GM10266 (cell line): ENCODE measurements at regions not wholly inside any gene's neighbourhood (a gene's known extent, or its start where the extent isn't known, plus 50 kb on each side); places are given as distances from the start of the nearest gene placed in this dataset.
A peak's percentile ranks its signal among the peaks of the same experiment; 100 is the strongest.

Experiments
- DNase-seq: peaks from one replicate; pipeline ENCODE4 v3.0.0; 2012; ENCODE audit errors: extremely low spot score
- TF ChIP-seq, protein P1 (sequence below): IDR thresholded peaks from 2 replicates; pipeline ENCODE4 v1.5.1; 2012; ENCODE audit warnings: mild to moderate bottlenecking, low read depth; ENCODE audit not compliant: control insufficient read depth, insufficient read depth; ENCODE audit errors: missing control alignments

DNA sequence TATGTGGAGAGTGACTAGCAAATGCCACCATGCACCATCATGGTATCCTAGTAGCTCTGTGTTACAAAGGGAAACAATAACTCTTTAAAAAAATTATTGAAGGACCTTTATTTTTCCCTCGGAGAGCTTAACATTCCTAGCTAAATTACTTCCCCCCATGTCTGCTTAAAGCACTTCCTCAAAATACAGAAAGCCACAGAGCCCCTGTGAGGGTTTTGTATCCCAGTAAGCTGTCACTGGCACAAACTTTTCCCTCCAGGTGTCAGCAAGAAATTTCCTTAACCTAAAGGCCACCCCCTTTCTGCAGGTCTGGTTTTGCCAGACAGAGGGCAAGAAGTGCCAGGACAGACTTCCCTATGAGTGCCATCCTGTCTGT, 340.0 kb upstream of the PRDM1 start:
- no peak for DNase-seq

DNA sequence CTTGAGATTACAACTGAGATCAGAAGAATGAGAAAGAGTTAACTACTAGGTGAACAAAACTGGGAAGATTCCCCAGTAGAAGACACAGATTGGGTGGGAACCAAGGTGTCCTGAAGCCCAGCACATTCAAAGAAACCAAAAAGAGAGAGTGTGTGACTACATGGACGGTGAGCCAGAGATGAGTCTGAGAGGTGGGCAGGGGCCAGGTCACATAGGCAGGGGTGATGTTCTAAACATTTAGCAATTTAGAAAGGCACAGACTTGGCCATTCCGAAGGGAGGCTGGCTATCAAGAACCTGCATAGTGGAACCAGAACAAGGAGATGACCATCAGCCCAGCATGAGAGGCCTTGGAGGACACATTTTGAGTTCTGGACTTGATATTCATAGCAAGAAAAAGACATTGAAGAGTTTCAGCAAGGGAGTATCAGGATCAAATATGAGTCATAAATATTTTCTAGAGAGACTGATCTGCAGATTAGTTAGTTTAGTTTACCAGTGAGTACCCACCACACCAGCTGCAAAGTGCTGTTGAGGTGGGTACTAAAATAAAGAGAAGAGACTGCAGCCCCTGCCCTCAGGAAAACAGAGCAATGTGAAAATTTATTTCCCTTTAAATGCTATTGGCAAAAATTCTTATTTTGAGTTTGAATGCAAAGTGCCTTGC, 340.5 kb upstream of the PRDM1 start:
- no peak for DNase-seq
- TF ChIP-seq, protein P1, sequence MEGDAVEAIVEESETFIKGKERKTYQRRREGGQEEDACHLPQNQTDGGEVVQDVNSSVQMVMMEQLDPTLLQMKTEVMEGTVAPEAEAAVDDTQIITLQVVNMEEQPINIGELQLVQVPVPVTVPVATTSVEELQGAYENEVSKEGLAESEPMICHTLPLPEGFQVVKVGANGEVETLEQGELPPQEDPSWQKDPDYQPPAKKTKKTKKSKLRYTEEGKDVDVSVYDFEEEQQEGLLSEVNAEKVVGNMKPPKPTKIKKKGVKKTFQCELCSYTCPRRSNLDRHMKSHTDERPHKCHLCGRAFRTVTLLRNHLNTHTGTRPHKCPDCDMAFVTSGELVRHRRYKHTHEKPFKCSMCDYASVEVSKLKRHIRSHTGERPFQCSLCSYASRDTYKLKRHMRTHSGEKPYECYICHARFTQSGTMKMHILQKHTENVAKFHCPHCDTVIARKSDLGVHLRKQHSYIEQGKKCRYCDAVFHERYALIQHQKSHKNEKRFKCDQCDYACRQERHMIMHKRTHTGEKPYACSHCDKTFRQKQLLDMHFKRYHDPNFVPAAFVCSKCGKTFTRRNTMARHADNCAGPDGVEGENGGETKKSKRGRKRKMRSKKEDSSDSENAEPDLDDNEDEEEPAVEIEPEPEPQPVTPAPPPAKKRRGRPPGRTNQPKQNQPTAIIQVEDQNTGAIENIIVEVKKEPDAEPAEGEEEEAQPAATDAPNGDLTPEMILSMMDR: no peak

More for the DNA sequence above, 340.0 kb upstream of the PRDM1 start:
- TF ChIP-seq, protein P1: no peak

DNA sequence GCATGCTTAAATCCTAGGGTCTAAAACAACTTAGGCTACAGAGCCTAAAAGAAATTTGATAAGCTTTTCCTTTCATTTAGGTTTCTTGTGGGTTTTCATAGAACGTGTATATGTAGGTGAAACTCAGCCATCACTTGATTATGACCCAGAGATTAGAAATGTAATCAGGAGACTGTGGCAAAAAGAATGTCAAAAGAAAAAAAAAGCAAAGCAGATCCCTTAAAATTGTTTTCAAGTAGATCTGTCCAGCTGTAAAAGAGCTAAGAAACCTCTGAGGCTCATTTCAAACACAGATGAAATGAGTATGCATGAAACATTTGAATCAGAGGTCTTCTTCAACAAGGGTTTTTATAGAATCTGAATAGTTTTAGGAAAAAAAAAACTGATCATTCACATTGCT, 341.3 kb upstream of the PRDM1 start:
- TF ChIP-seq, protein P1: no peak
- no peak for DNase-seq

DNA sequence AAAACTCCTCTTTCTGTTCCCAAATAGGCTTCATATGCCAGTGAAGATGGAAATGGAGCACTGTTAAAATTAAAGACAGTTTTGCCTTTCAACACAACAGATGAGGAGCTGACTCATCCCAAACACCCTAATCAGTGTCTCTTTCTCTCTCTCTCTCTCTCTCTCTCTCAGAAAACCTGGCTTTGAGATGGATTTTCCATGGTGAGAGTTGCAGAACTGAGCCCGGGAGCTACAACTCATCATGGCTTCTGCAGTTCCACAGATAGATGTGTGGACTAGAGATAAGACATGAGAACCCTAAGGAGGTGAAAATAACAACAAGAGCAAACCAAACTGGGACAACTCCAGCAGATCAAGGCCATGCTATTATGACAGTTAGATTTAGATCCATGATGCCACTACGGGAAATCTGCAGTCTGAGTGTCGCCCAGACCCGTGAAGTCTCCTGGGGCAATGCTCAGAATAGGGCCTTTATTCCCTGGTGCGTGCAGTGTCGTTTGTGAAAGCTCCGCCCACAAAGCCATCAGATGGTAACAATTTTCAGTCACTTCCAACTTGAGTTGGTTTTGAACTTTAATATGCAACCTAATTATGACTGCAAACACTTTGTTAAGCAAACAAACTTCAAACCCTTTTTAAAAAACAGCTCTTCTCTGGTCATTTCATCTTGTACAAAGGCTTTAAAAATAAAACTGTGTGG, 338.2 kb upstream of the PREP start:
- TF ChIP-seq, protein P1: no peak
- DNase-seq: no peak

DNA sequence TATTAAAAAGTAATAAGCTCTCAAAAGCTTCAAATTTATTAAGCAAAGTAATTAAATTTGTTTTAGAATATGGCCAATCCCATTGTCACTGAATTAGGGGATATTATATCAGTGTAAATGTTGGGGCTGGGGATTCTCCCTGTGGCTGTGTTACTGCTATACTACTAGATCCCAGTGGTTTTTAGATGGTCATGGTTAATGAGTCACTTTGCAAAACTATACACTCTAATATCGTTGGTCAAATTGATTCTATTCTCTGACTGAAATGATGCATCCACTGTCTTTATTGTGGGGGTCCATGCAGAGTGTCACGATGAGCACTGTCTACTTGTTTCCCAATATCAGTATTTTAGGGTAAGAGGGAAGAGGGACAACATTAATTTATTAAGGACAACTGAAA, 336.9 kb upstream of the PREP start:
- DNase-seq: no peak
- TF ChIP-seq, protein P1: no peak

DNA sequence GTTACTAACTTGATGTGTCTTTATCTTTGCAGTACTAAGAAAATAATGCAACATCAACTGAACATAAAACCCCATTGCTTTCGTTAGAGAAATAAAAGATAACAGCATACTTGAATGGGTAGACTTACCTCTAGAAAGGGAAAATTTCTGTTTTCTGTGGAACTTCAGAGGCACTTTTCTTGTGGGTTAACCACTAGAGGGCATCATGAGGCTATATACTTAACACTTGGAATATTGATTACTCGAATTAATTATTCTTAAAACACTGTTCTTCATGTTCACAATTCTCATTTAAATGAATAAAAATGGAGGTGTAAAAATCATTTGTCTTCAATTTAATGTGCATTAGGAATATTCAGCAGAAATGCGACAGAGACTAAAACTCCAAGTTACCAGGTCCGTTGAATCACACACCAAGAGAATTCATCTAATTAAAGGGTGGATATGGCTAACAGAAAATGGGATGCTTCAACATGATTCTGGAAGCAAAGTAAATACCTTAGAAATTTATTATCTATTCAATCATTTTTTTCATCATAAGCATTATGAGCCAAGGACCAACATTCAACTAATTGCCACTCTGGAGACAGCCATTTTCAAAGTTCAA, 330.8 kb upstream of the PREP start:
- no peak for DNase-seq
- TF ChIP-seq, protein P1: peak; percentile 41

DNA sequence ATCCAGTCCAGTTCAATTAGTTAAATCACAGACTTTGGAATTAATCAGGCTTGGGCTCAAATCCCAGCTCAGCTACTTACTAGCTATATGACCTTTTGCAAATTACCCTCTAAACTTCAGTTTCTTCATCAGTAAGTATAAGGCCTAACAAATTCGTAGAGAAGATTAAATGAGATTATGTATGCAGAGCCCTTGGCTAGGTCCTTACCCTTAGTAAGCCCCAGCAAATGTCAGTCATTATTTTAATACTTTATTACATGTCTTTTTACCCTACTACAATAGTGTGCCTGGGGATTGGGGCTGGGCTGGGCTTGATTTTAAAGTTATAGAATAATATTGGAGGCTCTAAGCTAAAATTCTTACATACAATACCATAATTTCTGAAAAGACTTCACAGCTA, 326.1 kb upstream of the PREP start:
- TF ChIP-seq, protein P1: no peak
- DNase-seq: no peak
